ENCODE measurements at regions not wholly inside any gene's neighbourhood (a gene's known extent, or its start where the extent isn't known, plus 50 kb on each side); places are given as distances from the start of the nearest gene placed in this dataset.

GRCh38 chr18:55912919-55913318, 324.9 kb upstream of the TCF4 start:
- TF ChIP-seq POLR2AphosphoS5 (IDR thresholded peaks at IDR 0.05; ENCODE audit: low read depth, low read length) (no peak), POLR2A (IDR thresholded peaks at IDR 0.05; ENCODE audit: low read depth, low read length) (no peak), PAX5 (IDR thresholded peaks at IDR 0.05; ENCODE audit: insufficient read depth, low read length, severe bottlenecking) (no peak), TAF1 (IDR thresholded peaks at IDR 0.05; ENCODE audit: low read depth, low read length) (no peak)

Measured in GM12891 (cell line).